Mesothelial cell of epicardium (in vitro differentiated cells): ENCODE measurements at regions not wholly inside any gene's neighbourhood (a gene's known extent, or its start where the extent isn't known, plus 50 kb on each side); places are given as distances from the start of the nearest gene placed in this dataset.
"Not testable (repeated sequence)": the region's sequence is repeated elsewhere in the genome, so short reads cannot be mapped to it uniquely, and the experiment has no call there.

Source experiments
- DNase-seq, 2 experiments: peaks; one replicate each; pipeline ENCODE4 v3.0.0; 2021; ENCODE audit warnings: low spot score in 2 of 2; ENCODE audit not compliant: unreplicated experiment in 2 of 2
- H3K27ac Mint-ChIP-seq: 2 replicates; pipeline ENCODE4 v1.8.0; 2021; ENCODE audit warnings: mixed read lengths
- H3K27me3 Mint-ChIP-seq: 2 replicates; pipeline ENCODE4 v1.8.0; 2021; ENCODE audit warnings: low read depth, mixed read lengths
- H3K36me3 Mint-ChIP-seq: 2 replicates; pipeline ENCODE4 v1.8.0; 2021; ENCODE audit warnings: mixed read lengths
- H3K4me1 Mint-ChIP-seq: 2 replicates; pipeline ENCODE4 v1.8.0; 2021; ENCODE audit warnings: mixed read lengths
- H3K4me3 Mint-ChIP-seq: 2 replicates; pipeline ENCODE4 v1.8.0; 2021; ENCODE audit warnings: mild to moderate bottlenecking, moderate library complexity, mixed read lengths
- H3K9me3 Mint-ChIP-seq: 2 replicates; pipeline ENCODE4 v1.8.0; 2021; ENCODE audit warnings: mixed read lengths
- CTCF ChIP-seq: fragments of 200-600 bp; sonication (generic); IDR thresholded peaks from one replicate; pipeline ENCODE4 v1.5.0; 2021; ENCODE audit warnings: antibody characterized with exemption; ENCODE audit not compliant: unreplicated experiment

- Mint-ChIP-seq H3K27ac (peak overlapping the region; percentile 30), H3K4me1 (peaks cover 11% of the 10 kb centered on the region), H3K4me3 (no peak overlapping the region), H3K36me3 (no peaks in the 10 kb centered on the region), H3K9me3 (peaks cover 14% of the 10 kb centered on the region), H3K27me3 (no peaks in the 10 kb centered on the region)
- DNase-seq, result no peak
- no peak for TF ChIP-seq CTCF
These were observed 50.2 kb upstream of the SNAPC3 start for GRCh38 chr9:15372455-15372854.

GRCh38 chr9:15371448-15371845 lies 51.2 kb upstream of the SNAPC3 start:
- H3K27ac Mint-ChIP-seq, result no peak overlapping the region
- H3K9me3 Mint-ChIP-seq, result peaks cover 10% of the 10 kb centered on the region
- TF ChIP-seq CTCF, result no peak
- no peaks in the 10 kb centered on the region for H3K27me3 Mint-ChIP-seq
- no peak overlapping the region for H3K4me3 Mint-ChIP-seq
- DNase-seq, result no peak
- H3K36me3 Mint-ChIP-seq, result no peaks in the 10 kb centered on the region
- peaks cover 11% of the 10 kb centered on the region for H3K4me1 Mint-ChIP-seq

- no peaks in the 10 kb centered on the region for H3K36me3 Mint-ChIP-seq
- H3K27me3 Mint-ChIP-seq, result no peaks in the 10 kb centered on the region
- no peak overlapping the region for H3K4me3 Mint-ChIP-seq
- peaks cover 3% of the 10 kb centered on the region for H3K9me3 Mint-ChIP-seq
- peaks cover 11% of the 10 kb centered on the region for H3K4me1 Mint-ChIP-seq
- no peak overlapping the region for H3K27ac Mint-ChIP-seq
- no peak for DNase-seq
- no peak for TF ChIP-seq CTCF
These were observed 51.9 kb upstream of the SNAPC3 start for GRCh38 chr9:15370466-15371447.

- Mint-ChIP-seq H3K9me3 (no peaks in the 10 kb centered on the region), H3K4me3 (no peak overlapping the region), H3K36me3 (no peaks in the 10 kb centered on the region), H3K4me1 (peaks cover 11% of the 10 kb centered on the region), H3K27ac (no peak overlapping the region), H3K27me3 (no peaks in the 10 kb centered on the region)
- no peak for TF ChIP-seq CTCF
- DNase-seq, result no peak
These were observed 52.8 kb upstream of the SNAPC3 start for GRCh38 chr9:15369871-15370270.

- no peak for DNase-seq
- Mint-ChIP-seq H3K27me3 (no peaks in the 10 kb centered on the region), H3K9me3 (no peaks in the 10 kb centered on the region), H3K4me3 (no peak overlapping the region), H3K27ac (no peak overlapping the region), H3K36me3 (no peaks in the 10 kb centered on the region), H3K4me1 (peaks cover 9% of the 10 kb centered on the region)
- TF ChIP-seq CTCF, result no peak
These were observed 53.4 kb upstream of the SNAPC3 start for GRCh38 chr9:15369238-15369637.

- not testable (repeated sequence) for H3K27me3 Mint-ChIP-seq, H3K4me3 Mint-ChIP-seq, H3K27ac Mint-ChIP-seq, H3K9me3 Mint-ChIP-seq, H3K4me1 Mint-ChIP-seq, H3K36me3 Mint-ChIP-seq, DNase-seq
These were observed 57.6 kb upstream of the SNAPC3 start for GRCh38 chr9:15364975-15365553.
